OCI-LY3 (cell line): ENCODE measurements at regions not wholly inside any gene's neighbourhood (a gene's known extent, or its start where the extent isn't known, plus 50 kb on each side); places are given as distances from the start of the nearest gene placed in this dataset.

Experiments used
- CTCF ChIP-seq: fragments of 200-600, 300-600 bp; sonication (generic); IDR thresholded peaks from 2 replicates; pipeline ENCODE4 v1.5.1; 2014; ENCODE audit warnings: antibody characterized with exemption, low read length, low read depth
- EZH2phosphoT487 ChIP-seq: fragments of 200-600 bp; shearing (Covaris generic); IDR thresholded peaks from 2 replicates; pipeline ENCODE4 v1.6.1; 2018; ENCODE audit warnings: antibody characterized with exemption, mixed run types, low read depth

DNA sequence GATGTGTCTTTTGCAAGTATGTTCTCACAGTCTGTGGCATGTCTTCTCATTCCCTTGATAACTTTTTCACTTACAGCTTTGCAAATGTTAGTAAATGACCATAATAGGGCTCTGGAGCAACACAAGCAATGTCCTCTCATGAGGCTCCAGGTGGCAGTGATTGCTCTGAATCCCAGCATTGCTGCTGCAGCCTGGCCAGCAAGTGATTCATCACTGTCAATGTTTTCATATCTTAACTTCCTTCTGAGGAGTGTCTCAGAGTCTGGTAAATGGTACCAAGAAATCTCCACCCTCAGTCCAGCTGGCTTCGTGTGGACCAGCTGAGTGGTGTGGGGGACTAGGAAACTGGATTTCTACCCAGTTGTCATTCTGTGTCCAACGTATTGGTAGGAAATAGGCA is 139.6 kb downstream of the MYLK4 start:
- TF ChIP-seq CTCF (no peak), EZH2phosphoT487 (no peak)
